LNCaP clone FGC (cell line): ENCODE measurements at regions not wholly inside any gene's neighbourhood (a gene's known extent, or its start where the extent isn't known, plus 50 kb on each side); places are given as distances from the start of the nearest gene placed in this dataset.
"Not testable (repeated sequence)": the region's sequence is repeated elsewhere in the genome, so short reads cannot be mapped to it uniquely, and the experiment has no call there.

Experiments used
- DNase-seq: peaks from one replicate; pipeline ENCODE4 v3.0.0-alpha.2; 2011; ENCODE audit warnings: low read depth
- H3K4me3 ChIP-seq: 2 replicates; pipeline ENCODE4 v1.5.1; 2011; ENCODE audit warnings: mild to moderate bottlenecking, low read depth, low read length, control low read depth
- CTCF ChIP-seq: IDR thresholded peaks from 2 replicates; pipeline ENCODE4 v1.5.1; 2012; ENCODE audit warnings: mild to moderate bottlenecking; ENCODE audit not compliant: control insufficient read depth, insufficient read depth; ENCODE audit errors: extremely low read depth

GRCh38 chr2:228426502-228427216 is 245.2 kb upstream of the SPHKAP start:
- no peak for TF ChIP-seq CTCF
- DNase-seq = no peak
- no peak overlapping the region for H3K4me3 ChIP-seq

GRCh38 chr2:228425411-228426060 is 244.0 kb upstream of the SPHKAP start:
- DNase-seq, H3K4me3 ChIP-seq: not testable (repeated sequence)

GRCh38 chr2:228417956-228418355 is 236.5 kb upstream of the SPHKAP start:
- H3K4me3 ChIP-seq = no peak overlapping the region
- no peak for DNase-seq
- no peak for TF ChIP-seq CTCF

GRCh38 chr2:228417526-228417925 is 236.0 kb upstream of the SPHKAP start:
- no peak for DNase-seq
- no peak overlapping the region for H3K4me3 ChIP-seq
- no peak for TF ChIP-seq CTCF

- DNase-seq = no peak
- no peak for TF ChIP-seq CTCF
- H3K4me3 ChIP-seq = no peak overlapping the region
Measured at GRCh38 chr2:228410061-228410460, 228.6 kb upstream of the SPHKAP start.

- no peak for DNase-seq
Measured at GRCh38 chr2:228409493-228409892, 228.0 kb upstream of the SPHKAP start.

More at GRCh38 chr2:228409493-228409892, 228.0 kb upstream of the SPHKAP start:
- H3K4me3 ChIP-seq = no peak overlapping the region
- TF ChIP-seq CTCF = no peak
